ENCODE measurements at regions not wholly inside any gene's neighbourhood (a gene's known extent, or its start where the extent isn't known, plus 50 kb on each side); places are given as distances from the start of the nearest gene placed in this dataset.

GRCh38 chr6:149212892-149213801 is 104.4 kb upstream of the TAB2 start:
- DNase-seq: no peak

- no peak for DNase-seq
Measured at GRCh38 chr6:149213829-149214228, 103.7 kb upstream of the TAB2 start.

GRCh38 chr6:149216459-149216858 is 101.1 kb upstream of the TAB2 start:
- DNase-seq: no peak

DNA sequence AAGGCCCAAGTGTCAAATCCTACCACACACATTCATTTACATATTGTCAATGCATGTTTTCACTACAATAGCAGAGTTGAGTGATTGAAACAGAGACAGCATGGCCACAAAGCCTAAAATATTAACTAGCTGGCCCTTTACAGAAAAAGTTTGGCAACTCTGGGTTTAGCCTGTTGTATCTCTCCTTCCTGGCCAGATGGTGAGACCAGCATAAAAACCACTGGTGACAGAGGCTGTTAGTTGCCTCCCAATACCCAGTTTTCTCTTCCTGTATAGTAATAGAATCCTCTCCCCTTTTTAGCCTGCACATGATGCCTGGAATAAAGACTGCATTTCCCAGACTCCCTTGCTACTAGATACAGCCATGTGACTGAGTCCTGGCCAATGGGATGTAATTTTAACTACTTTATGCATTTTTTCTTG is 100.0 kb upstream of the TAB2 start:
- DNase-seq: no peak

GRCh38 chr6:149218471-149218870 is 99.0 kb upstream of the TAB2 start:
- no peak for DNase-seq

- DNase-seq: no peak
Measured at GRCh38 chr6:149218915-149219314, 98.6 kb upstream of the TAB2 start.

GRCh38 chr6:149220882-149221773 is 96.4 kb upstream of the TAB2 start:
- DNase-seq: no peak

DNA sequence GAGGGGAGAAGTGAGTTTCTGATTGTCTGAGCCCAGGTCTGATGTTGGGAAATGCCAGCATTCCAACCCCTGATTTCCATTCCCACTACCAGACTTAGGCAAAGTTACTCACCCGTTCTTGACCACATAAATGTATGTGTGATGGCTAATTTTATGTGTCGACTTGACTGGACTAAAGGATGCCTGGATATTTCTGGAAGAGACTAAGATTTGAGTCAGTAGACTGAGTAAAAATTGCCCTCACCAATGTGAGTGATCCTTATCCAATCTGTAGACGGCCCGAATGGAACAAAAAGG is 95.8 kb upstream of the TAB2 start:
- no peak for DNase-seq

GRCh38 chr6:149223120-149223903 is 94.2 kb upstream of the TAB2 start:
- DNase-seq: no peak

DNA sequence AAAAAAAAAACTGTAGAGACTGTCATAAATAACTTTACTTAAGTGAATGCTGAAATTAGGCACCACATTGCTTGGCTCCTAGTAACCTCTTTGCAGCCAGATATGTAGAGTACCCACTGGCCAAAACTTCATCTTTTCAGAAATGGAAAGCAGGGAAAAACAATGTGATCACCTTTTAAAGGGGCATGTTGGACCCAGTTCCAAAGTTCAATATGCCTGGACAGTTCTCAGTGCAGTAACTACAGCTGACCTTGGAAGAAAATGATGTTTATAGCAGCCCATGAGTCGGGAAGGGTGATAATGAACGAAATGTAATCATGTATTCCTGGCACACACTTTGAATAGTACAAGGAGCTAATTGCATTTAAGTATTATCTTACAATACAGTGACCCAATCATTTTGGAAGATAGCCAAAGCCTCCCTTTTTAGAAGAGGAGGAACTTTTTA is 93.6 kb upstream of the TAB2 start:
- no peak for DNase-seq

GRCh38 chr6:149224399-149224798 is 93.1 kb upstream of the TAB2 start:
- DNase-seq: no peak

DNA sequence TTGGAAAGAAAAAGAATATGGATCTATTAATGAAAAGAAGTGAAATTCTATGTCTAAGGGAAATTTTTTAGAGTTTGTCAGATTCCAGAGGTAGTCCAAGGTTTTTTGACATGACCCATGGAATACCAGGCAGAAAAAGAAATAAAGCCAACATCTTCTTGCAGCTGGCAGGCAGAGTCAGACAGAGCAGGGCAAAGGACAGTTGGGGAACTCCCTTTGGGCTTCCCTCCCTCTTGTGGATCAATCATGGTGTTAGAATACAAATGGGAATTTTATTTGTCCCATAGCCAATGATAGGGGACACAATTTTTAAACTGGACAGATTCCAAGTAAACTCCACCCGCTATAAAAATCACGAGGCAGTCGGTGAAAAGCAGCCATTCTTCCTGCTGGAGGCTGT is 92.1 kb upstream of the TAB2 start:
- DNase-seq: no peak

DNA sequence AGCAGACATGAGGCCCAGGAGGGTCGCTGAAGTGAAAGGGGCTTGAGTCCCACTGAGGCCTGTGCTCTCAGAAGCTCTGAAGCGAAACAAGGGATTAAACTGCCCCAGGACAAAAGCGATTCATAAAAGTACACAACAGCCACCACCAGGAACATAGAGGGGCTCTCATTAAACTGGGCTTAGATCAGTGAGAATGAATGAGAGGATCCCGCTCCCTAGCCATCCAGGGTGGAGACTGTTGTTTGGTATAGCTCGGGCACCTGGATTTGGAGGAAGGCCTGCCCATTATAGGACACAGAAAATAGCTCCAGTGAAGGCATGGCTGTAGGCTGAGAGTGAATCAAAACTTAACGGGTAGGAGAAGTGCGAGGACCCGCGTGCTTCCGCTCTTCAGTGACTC is 91.6 kb upstream of the TAB2 start:
- no peak for DNase-seq

- no peak for DNase-seq
Measured at GRCh38 chr6:149227796-149228195, 89.7 kb upstream of the TAB2 start.

DNA sequence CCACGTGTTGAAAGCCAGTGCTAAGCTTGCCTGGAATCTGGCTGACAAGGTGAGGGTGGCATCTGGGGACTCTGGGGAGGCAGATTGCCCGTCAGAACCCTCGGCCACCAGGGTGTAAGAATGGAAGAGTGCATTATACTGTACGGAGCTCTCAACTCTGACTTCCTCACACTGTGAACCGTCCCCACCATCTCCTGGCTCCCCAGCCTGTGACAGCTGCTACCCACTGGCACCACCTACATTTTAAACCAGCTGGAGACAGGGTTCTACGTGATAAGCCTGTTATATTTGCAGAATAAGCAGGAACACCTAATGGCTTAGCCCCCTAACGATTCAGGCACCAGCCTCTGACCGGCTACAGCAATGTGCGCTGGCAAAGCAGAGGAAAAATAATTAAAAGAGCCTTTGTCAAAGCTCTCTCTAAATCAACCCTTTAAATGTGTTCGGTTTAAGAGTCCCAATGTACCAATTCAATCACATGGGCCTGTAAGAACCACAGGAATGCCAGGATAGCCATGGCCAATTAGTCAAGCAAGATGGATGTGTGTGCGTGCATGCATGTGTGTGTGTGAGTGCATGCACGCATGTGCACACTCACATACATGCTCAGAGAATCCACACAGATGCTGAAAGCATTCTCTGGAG is 89.1 kb upstream of the TAB2 start:
- no peak for DNase-seq

DNA sequence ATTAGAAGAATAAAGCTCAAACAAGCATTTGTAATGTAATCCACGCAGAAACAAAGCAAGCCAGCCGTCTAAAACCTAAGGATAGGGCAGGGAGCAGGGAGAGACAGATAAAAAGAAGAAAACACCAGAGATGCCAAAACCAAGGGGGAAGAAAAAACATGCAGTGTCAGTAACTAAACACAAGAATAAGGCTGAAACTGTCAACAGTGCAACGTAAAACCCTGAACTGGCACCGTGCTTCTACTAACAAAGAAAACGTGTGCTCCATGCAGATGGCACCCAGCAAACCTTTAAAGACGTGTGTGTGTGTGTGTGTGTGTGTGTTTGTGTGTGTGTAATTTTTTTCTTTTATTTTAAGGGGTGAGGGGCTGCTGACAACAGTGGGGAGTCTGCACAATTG is 88.4 kb upstream of the TAB2 start:
- DNase-seq: no peak

DNA sequence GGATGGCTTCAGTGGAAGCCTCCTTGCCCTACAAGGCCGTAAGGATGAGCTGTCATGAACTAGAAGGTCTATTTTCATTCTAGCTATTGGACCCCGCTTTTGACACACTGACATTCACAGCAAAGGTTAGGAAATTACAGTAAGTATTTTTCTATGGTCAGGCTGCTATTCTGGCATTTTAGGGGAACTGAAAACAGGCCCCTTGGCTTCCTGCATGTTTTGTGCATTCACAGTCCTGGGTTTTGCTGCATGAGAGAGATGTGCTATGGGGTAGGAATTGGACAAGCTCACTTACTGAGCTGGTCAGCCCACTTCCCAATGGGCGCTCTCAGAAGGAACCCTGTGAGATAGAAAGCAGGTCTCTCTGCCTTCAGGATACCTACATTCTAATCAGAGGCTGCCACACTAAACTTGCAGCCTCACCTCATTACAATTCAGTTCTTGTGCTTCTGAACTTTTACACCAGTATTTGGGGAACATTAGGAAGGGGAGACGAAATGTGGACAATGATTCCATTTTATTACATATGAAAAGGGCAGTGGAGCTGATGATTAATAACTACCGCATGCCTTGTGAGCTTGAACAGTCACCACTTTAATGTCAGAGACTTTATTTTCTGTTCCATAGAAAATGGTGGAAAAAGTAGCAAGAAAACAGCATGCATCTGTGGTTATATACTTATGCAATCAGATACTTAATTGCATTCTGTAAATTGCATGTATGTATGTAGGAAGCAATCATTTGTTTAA is 86.6 kb upstream of the TAB2 start:
- peak in 1 of 58 donors; percentile 37 for DNase-seq

GRCh38 chr6:149231778-149232177 is 85.7 kb upstream of the TAB2 start:
- peak in 4 of 58 donors; percentile 16 to 33 (median 18) for DNase-seq

- DNase-seq: no peak
Measured at GRCh38 chr6:149233056-149233715, 84.3 kb upstream of the TAB2 start.
